Gastroesophageal sphincter (tissue), 3 donors: ENCODE measurements at regions not wholly inside any gene's neighbourhood (a gene's known extent, or its start where the extent isn't known, plus 50 kb on each side); places are given as distances from the start of the nearest gene placed in this dataset.

Source experiments
- CTCF ChIP-seq, 4 experiments: fragments of 200-600 bp in 2 of 4; fragments of 450-650 bp in 2 of 4; sonication (generic) in 1 of 4; IDR thresholded peaks; one replicate each; pipeline ENCODE4 v1.5.1; 2017 to 2019; ENCODE audit warnings: antibody characterized with exemption in 4 of 4, mild to moderate bottlenecking in 2 of 4, moderate library complexity in 2 of 4
- POLR2A ChIP-seq, 2 donors: fragments of 450-650 bp; IDR thresholded peaks; one replicate each; pipeline ENCODE4 v1.6.1; 2017; ENCODE audit warnings: antibody characterized with exemption in 2 of 2, mild to moderate bottlenecking in 2 of 2, moderate library complexity in 1 of 2
- POLR2AphosphoS5 ChIP-seq: sonication (generic); formaldehyde crosslinking; IDR thresholded peaks from one replicate; pipeline ENCODE4 v1.6.1; 2017; ENCODE audit warnings: antibody characterized with exemption

- TF ChIP-seq CTCF (IDR thresholded peaks at IDR 0.05) (no peak), POLR2AphosphoS5 (no peak), POLR2A (IDR thresholded peaks at IDR 0.05) (no peak)
Observed at GRCh38 chr3:88957711-88958439, 149.5 kb upstream of the EPHA3 start.
